ENCODE measurements at regions not wholly inside any gene's neighbourhood (a gene's known extent, or its start where the extent isn't known, plus 50 kb on each side); places are given as distances from the start of the nearest gene placed in this dataset.

GRCh38 chr15:97645758-97646157, 314.7 kb upstream of the ARRDC4 start:
- no peak for TF ChIP-seq ZNF274 (IDR thresholded peaks at IDR 0.05; ENCODE audit: low read depth, low read length)
- TF ChIP-seq YY1 (IDR thresholded peaks at IDR 0.05; ENCODE audit: insufficient read depth, insufficient read length) = no peak
- no peak for TF ChIP-seq SUZ12 (IDR thresholded peaks at IDR 0.05; ENCODE audit: extremely low read depth, insufficient read depth, insufficient read length)
